Ishikawa (cell line): ENCODE measurements at regions not wholly inside any gene's neighbourhood (a gene's known extent, or its start where the extent isn't known, plus 50 kb on each side); places are given as distances from the start of the nearest gene placed in this dataset.

Experiments
- FOXM1 ChIP-seq: IDR thresholded peaks from 2 replicates; pipeline ENCODE4 v1.6.1; 2012; ENCODE audit warnings: low read depth, borderline replicate concordance
- MAX ChIP-seq: IDR thresholded peaks from 2 replicates; pipeline ENCODE4 v1.6.1; 2012
- REST ChIP-seq: IDR thresholded peaks from 2 replicates; pipeline ENCODE4 v1.6.1; 2012; ENCODE audit warnings: low read depth, mild to moderate bottlenecking
- TAF1 ChIP-seq: IDR thresholded peaks from 2 replicates; pipeline ENCODE4 v1.6.1; 2012; ENCODE audit warnings: low read depth, mild to moderate bottlenecking
- TCF12 ChIP-seq: IDR thresholded peaks from 2 replicates; pipeline ENCODE4 v1.6.1; 2012; ENCODE audit warnings: low read depth
- ZBTB7A ChIP-seq: IDR thresholded peaks from 2 replicates; pipeline ENCODE4 v1.6.1; 2012; ENCODE audit warnings: low read depth

DNA sequence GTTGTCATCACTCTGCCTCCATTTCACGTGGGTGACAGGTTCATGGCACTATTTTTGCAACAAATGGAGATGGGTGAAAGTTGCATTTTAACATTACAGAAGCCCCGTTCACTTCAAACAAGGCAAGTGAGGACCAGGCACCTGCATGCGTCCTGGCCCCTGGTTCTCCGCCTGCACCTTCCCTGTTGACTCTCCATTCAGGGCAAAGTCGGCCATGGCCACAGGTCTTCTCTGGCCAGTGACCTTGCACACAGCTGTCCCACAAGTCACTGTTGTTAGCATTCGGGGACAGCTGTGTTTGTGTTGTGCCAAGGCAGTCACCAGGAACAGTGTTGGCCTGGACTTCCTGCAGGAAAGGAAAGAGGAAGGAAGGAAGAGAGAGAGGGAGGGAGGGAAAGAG is 554.9 kb downstream of the TCERG1L start:
- TF ChIP-seq FOXM1, result no peak
- TF ChIP-seq TCF12, result no peak
- no peak for TF ChIP-seq ZBTB7A
- no peak for TF ChIP-seq MAX
- TF ChIP-seq REST, result no peak
- no peak for TF ChIP-seq TAF1
